ENCODE measurements at regions not wholly inside any gene's neighbourhood (a gene's known extent, or its start where the extent isn't known, plus 50 kb on each side); places are given as distances from the start of the nearest gene placed in this dataset.
"Not testable (repeated sequence)": the region's sequence is repeated elsewhere in the genome, so short reads cannot be mapped to it uniquely, and the experiment has no call there.

GRCh38 chr4:141463678-141464077 lies 172.7 kb upstream of the IL15 start:
- no peak for DNase-seq

- DNase-seq: no peak
Measured at GRCh38 chr4:141464366-141464765, 172.0 kb upstream of the IL15 start.

DNA sequence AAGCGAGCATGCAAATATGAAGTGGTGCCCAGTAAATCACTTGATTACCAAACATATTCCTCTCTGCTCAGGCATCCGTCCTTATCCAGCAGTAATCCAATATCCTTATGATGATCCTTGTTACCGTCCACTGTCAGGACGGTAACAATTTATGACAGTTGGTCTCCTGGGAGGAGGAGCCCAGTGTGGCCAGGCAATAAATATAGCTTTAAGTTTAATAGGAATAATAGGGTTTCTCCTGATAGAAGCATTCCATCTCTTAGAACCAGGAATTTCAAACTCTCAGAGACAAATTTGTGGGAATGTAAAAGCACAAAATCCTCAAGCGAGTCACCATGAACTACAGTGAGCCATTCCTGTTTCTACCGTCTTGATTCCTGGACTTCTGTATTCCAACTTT lies 171.2 kb upstream of the IL15 start:
- DNase-seq: no peak

DNA sequence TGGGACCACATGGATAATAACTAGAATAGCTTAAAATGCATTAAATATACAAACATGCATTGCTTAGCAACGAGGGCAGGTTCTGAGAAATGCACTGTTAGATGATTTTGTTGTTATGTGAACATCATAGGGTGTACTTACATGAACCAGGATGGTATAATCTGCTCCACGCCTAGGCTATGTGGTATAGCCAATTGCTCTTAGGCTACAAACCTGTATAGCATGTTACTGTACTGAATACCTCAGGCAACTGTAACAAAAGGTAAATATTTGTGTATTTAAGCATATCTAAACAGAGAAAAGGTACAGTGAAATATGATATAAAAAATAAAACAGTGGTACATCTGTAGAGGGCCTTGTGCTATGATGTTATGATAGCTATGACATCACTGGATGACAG lies 169.2 kb upstream of the IL15 start:
- DNase-seq: no peak

DNA sequence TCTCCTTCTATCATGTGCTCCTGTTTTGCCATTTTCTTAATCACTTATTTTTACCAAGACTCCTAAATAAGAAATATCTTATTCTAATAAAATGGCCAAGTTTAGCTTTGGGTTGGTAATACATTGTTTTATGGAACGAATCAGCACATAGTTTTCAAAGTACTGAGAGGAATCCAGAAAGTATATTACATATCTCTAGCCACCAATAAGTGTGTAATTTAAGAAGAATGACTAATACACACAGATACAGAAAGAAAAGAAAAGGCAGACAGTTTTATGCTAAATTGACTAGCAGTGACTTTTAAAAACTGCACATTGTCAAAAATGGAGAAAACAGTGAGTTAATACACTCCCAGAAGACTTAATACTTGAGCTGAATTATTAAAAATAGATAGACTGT lies 167.0 kb upstream of the IL15 start:
- no peak for DNase-seq

DNA sequence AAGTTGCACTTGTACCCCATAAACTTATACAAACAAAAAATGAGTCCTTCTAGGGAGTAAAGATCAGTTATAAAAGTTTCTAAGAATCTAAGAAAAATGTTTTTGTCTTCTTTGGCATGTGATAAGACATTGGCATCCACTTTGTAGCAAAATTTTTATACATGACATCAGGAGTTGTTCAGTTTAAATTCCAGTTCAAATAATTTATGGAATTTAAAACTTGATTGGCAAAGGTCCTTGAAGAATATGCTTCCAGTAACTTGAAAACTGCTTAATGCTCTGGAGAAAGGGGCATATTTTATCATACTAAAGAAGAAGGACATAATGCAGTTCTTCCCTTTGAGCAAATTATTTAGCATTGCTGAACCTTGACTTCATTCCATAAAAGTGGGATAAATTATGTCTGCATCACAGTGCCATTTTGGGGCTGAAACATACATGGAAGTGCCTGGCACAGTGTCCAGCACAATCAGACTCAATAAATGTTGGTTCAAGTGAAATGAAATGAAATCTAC lies 163.3 kb upstream of the IL15 start:
- DNase-seq: no peak

- no peak for DNase-seq
Measured at GRCh38 chr4:141473952-141474351, 162.4 kb upstream of the IL15 start.

GRCh38 chr4:141480950-141481349 lies 155.4 kb upstream of the IL15 start:
- no peak for DNase-seq

- DNase-seq: not testable (repeated sequence)
Measured at GRCh38 chr4:141484298-141484697, 152.1 kb upstream of the IL15 start.

GRCh38 chr4:141486375-141486997 lies 149.9 kb upstream of the IL15 start:
- DNase-seq: no peak

DNA sequence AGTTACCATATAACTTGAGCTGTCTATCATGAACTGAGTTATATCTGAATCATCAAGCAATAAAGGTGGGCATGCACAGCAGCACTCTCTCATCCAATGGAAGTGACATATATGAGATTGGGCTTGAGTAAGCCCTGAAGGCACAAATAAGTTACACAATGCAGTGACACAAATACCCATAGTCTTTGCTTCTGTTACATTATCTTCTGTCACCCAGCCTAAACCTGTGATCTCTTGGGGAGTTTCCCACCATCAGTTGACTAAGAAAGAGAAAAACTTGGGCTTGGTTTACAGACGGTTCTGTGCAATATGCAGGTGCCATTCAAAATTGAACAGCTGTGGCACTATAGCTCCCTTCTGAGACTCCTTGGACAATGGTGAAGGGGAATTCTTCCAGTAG lies 138.8 kb upstream of the IL15 start:
- DNase-seq: no peak

GRCh38 chr4:141499261-141499853 lies 137.0 kb upstream of the IL15 start:
- no peak for DNase-seq

DNA sequence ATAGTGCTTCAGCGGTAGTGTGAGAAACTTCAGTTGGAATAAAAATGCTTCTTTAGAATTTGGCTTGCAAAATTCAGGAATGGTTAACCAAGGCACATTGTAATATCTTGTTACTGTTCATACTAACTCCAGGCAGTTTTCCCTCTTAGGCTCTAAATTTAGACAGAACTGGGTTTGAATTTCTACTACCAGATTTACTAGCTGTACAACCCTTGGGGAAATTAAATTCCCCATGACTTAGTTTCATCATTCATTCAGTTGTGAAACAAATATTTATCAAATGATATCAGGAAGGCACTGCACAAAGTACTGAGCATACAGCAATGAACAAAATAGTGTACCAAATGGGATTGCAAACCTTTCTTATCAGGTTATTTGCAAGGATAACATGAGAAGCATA lies 135.0 kb upstream of the IL15 start:
- no peak for DNase-seq

GRCh38 chr4:141501931-141502330 lies 134.5 kb upstream of the IL15 start:
- no peak for DNase-seq

GRCh38 chr4:141502755-141503154 lies 133.6 kb upstream of the IL15 start:
- no peak for DNase-seq

GRCh38 chr4:141503260-141503659 lies 133.1 kb upstream of the IL15 start:
- DNase-seq: no peak

- no peak for DNase-seq
Measured at GRCh38 chr4:141511055-141511454, 125.3 kb upstream of the IL15 start.

DNA sequence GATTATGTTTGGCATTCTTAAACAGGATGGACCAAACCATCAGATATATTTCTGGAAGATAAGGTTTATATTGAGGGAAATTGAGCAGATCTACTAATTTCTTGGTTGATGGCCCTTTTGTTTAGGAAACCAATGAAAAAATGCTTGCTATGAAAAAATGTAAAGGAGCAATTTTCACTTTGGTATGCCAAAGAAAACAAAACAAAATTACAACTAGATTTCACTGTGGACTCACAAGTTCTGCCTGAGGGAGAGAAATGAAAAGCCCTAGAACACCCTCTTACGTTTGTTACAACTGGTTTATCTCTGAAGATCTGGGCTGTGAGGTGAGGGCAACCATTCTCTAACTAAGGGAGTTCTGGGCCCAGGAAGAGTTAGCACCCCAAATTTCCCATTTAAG lies 122.5 kb upstream of the IL15 start:
- no peak for DNase-seq

DNA sequence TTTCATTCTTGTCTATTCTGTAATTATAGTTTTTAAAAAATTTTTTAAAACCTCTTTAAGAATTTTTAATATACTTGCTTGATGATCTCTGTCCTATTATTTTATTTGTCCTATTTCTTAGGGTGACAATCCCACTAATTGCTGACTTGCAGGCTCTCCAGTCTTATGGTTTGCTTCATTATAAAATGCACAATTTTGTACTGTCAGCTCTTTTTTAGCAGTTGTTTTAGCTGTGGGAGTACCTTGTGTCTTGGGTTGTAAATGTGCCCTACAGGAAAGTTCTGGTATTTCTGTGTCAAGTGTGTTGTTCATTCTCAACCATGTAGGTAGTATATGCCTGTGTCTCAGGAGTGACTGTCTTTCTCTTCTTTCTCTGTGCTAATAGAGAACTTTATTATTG lies 118.2 kb upstream of the IL15 start:
- no peak for DNase-seq

DNA sequence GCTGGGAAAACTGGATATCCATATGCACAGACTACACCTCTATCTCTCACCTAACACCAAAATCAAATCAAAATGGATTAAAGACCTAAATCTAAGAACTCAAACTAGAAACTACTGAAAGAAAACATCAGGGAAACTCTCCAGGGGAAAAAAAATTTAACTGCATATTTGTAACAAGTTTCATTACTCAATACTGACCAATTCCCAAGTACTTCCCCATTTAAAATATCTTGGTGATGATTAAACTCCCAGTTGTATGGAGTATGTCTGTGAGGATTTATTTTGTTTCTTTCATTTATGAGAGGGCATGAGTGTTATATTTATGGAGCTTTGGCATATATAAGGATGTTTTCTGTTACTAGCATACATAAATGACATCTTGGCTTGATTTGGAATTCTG lies 112.3 kb upstream of the IL15 start:
- DNase-seq: no peak

GRCh38 chr4:141524841-141525240 lies 111.5 kb upstream of the IL15 start:
- DNase-seq: no peak

DNA sequence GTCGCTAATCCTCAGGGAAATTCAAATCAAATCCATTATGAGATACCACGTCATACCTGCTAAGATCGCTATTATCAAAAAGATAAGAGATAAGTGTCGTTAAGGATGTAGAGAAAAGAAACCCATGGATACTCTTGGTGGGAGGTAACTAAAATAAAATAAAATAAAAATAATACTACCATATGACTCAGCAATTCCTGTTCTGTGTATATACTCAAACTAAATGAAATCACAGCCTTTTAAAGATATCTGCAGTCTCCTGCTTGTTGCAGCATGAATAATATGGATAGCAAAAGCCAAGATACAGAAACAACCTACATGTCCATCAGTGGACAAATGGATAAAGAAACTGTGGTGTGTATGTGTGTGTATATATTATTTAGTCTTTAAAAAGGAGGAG lies 105.8 kb upstream of the IL15 start:
- no peak for DNase-seq

DNA sequence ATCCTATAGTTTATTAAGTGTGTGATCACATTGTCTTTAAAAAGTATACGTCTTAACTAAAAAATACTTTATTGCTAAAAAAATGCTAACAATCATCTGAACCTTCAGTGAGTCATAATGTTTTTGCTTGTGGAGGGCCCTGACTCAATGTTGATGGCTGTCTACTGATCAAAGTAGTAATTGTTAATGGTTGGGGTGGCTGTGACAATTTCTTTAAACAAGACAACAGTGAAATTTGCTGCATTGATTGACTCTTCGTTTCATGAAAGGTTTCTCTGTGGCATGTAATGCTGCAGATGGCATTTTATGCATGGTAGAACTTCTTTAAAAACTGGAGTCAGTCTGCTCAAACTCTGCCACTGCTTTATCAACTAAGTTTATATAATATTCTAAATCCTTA lies 101.4 kb upstream of the IL15 start:
- DNase-seq: no peak

DNA sequence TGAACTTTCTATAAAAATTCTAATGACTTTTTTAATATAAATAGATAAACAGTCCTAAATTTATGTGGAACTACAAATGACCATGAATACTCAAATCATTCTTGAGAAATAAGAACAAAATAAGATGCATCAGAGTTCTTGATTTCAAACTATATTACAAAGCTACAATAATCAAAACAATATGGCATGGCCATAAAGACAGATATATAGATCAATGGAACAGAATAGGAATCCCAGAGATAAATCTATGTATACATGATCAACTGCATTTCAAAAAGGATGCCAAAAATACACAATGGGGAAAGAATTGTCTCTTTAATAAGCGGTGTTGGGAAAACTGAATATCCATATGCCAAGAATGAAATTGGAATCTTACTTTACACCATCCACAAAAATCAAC lies 98.4 kb upstream of the IL15 start:
- DNase-seq: no peak

DNA sequence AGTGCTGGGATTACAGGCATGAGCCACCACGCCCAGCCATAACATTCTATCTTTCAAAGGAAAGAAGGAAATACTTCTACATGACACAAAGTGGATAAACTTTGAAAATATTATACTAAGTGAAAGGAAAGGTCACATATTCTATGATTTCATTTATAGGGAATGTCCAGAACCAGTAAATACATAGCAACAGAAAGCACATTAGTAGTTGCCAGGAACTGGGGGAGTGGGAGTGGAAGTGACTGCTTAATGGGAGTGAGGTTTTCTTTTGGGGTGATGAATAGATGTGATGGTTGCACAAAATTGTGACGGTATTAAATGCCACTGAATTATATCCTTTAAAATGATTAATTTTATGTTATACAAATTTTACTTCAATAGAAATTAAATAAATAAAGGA lies 95.7 kb upstream of the IL15 start:
- DNase-seq: no peak

Measured in SIG-M5 (cell line).